ENCODE measurements at regions not wholly inside any gene's neighbourhood (a gene's known extent, or its start where the extent isn't known, plus 50 kb on each side); places are given as distances from the start of the nearest gene placed in this dataset.

GRCh38 chr17:33797181-33797580 lies 457.9 kb upstream of the CCL2 start:
- no peak for FAIRE-seq

- FAIRE-seq = no peak
Observed at GRCh38 chr17:33798308-33798707, 456.8 kb upstream of the CCL2 start.

GRCh38 chr17:33802349-33803198 lies 452.5 kb upstream of the CCL2 start:
- FAIRE-seq = no peak

- FAIRE-seq = no peak
Observed at GRCh38 chr17:33803199-33803685, 451.8 kb upstream of the CCL2 start.

GRCh38 chr17:33803686-33804085 lies 451.4 kb upstream of the CCL2 start:
- no peak for FAIRE-seq

- FAIRE-seq = no peak
Observed at GRCh38 chr17:33804401-33804800, 450.7 kb upstream of the CCL2 start.

GRCh38 chr17:33806631-33807030 lies 448.5 kb upstream of the CCL2 start:
- FAIRE-seq = no peak

- FAIRE-seq = no peak
Observed at GRCh38 chr17:33809748-33810147, 445.3 kb upstream of the CCL2 start.

- no peak for FAIRE-seq
Observed at GRCh38 chr17:33811004-33811760, 443.9 kb upstream of the CCL2 start.

GRCh38 chr17:33811984-33812577 lies 443.0 kb upstream of the CCL2 start:
- FAIRE-seq = no peak

- no peak for FAIRE-seq
Observed at GRCh38 chr17:33814852-33815251, 440.2 kb upstream of the CCL2 start.

- FAIRE-seq = no peak
Observed at GRCh38 chr17:33816036-33816435, 439.0 kb upstream of the CCL2 start.

- FAIRE-seq = no peak
Observed at GRCh38 chr17:33816842-33817617, 438.1 kb upstream of the CCL2 start.

- no peak for FAIRE-seq
Observed at GRCh38 chr17:33819539-33819938, 435.5 kb upstream of the CCL2 start.

GRCh38 chr17:33832262-33832661 lies 422.8 kb upstream of the CCL2 start:
- no peak for FAIRE-seq

GRCh38 chr17:33837281-33837680 lies 417.8 kb upstream of the CCL2 start:
- no peak for FAIRE-seq

GRCh38 chr17:33838281-33838680 lies 416.8 kb upstream of the CCL2 start:
- FAIRE-seq = no peak

- FAIRE-seq = no peak
Observed at GRCh38 chr17:33847900-33848299, 407.2 kb upstream of the CCL2 start.

- FAIRE-seq = no peak
Observed at GRCh38 chr17:33848433-33848832, 406.7 kb upstream of the CCL2 start.

- no peak for FAIRE-seq
Observed at GRCh38 chr17:33854596-33854995, 400.5 kb upstream of the CCL2 start.

- no peak for FAIRE-seq
Observed at GRCh38 chr17:33858121-33858520, 397.0 kb upstream of the CCL2 start.

GRCh38 chr17:33858682-33859081 lies 396.4 kb upstream of the CCL2 start:
- FAIRE-seq = no peak

Measured in G401.6 (cell line).